Mammary epithelial cell (primary cell): ENCODE measurements at regions not wholly inside any gene's neighbourhood (a gene's known extent, or its start where the extent isn't known, plus 50 kb on each side); places are given as distances from the start of the nearest gene placed in this dataset.

Experiments
- CTCF ChIP-seq, 2 donors: IDR thresholded peaks in 1 of 2; conservative IDR thresholded peaks in 1 of 2; 2 replicates each; pipeline ENCODE4 v1.5.1; 2011 to 2012; ENCODE audit warnings: inconsistent platforms in 2 of 2, low read length in 2 of 2, mild to moderate bottlenecking in 2 of 2, control low read depth in 1 of 2, low read depth in 1 of 2; ENCODE audit not compliant: insufficient read depth in 1 of 2; ENCODE audit errors: extremely low read depth in 1 of 2
- EZH2 ChIP-seq: IDR thresholded peaks from 2 replicates; pipeline ENCODE4 v1.6.1; 2012; ENCODE audit warnings: low read length, inconsistent platforms, borderline replicate concordance

- TF ChIP-seq CTCF (conservative IDR thresholded peaks at IDR 0.05 in 1 of 2, IDR thresholded peaks at IDR 0.05 in 1 of 2; ENCODE audit: extremely low read depth in 1 of 2, insufficient read depth in 1 of 2, low read depth in 1 of 2, low read length in 2 of 2) = no peak
- no peak for TF ChIP-seq EZH2
These were observed 650.8 kb upstream of the DIPK2B start for GRCh38 chrX:45851434-45851991.
